Mesenchymal stem cell (in vitro differentiated cells and primary cell): ENCODE measurements at regions not wholly inside any gene's neighbourhood (a gene's known extent, or its start where the extent isn't known, plus 50 kb on each side); places are given as distances from the start of the nearest gene placed in this dataset.
"Not testable (repeated sequence)": the region's sequence is repeated elsewhere in the genome, so short reads cannot be mapped to it uniquely, and the experiment has no call there.

Experiments
- DNase-seq: peaks from one replicate; pipeline ENCODE4 v3.0.0-alpha.2; 2013
- H2AFZ ChIP-seq: one replicate; pipeline ENCODE4 v1.6.1; 2013; ENCODE audit warnings: low read depth, mild to moderate bottlenecking, control low read depth, inconsistent platforms, low read length, moderate library complexity
- H2AK5ac ChIP-seq: 2 replicates; pipeline ENCODE4 v1.6.1; 2013; ENCODE audit warnings: low read length, moderate library complexity, mild to moderate bottlenecking, inconsistent platforms; ENCODE audit not compliant: severe bottlenecking
- H2BK120ac ChIP-seq: one replicate; pipeline ENCODE4 v1.6.1; 2013; ENCODE audit warnings: low read depth, mild to moderate bottlenecking, inconsistent platforms, low read length, moderate library complexity
- H2BK12ac ChIP-seq, 2 experiments: one replicate each; pipeline ENCODE4 v1.6.1; 2013; ENCODE audit warnings: inconsistent platforms in 2 of 2, low read length in 2 of 2, mild to moderate bottlenecking in 2 of 2, moderate library complexity in 2 of 2, control low read depth in 1 of 2
- H2BK15ac ChIP-seq: one replicate; pipeline ENCODE4 v1.6.1; 2013; ENCODE audit warnings: mild to moderate bottlenecking, low read depth, inconsistent platforms; ENCODE audit not compliant: poor library complexity, severe bottlenecking
- H2BK5ac ChIP-seq: 2 replicates; pipeline ENCODE4 v1.6.1; 2013; ENCODE audit warnings: low read depth, mild to moderate bottlenecking, low read length, control low read depth, inconsistent platforms; ENCODE audit not compliant: poor library complexity, severe bottlenecking
- H3K14ac ChIP-seq, 2 experiments: one replicate each; pipeline ENCODE4 v1.6.1; 2013; ENCODE audit warnings: inconsistent platforms in 2 of 2, low read length in 2 of 2, control low read depth in 1 of 2, mild to moderate bottlenecking in 1 of 2, moderate library complexity in 1 of 2
- H3K18ac ChIP-seq, 2 experiments: one replicate each; pipeline ENCODE4 v1.6.1; 2013; ENCODE audit warnings: inconsistent platforms in 2 of 2, low read length in 2 of 2, control low read depth in 1 of 2, low read depth in 1 of 2, mild to moderate bottlenecking in 1 of 2
- H3K23ac ChIP-seq, 2 experiments: one replicate each; pipeline ENCODE4 v1.6.1; 2013; ENCODE audit warnings: inconsistent platforms in 2 of 2, low read length in 2 of 2, mild to moderate bottlenecking in 2 of 2, moderate library complexity in 2 of 2, control low read depth in 1 of 2
- H3K27ac ChIP-seq: 2 replicates; pipeline ENCODE4 v1.5.1; 2013; ENCODE audit warnings: mild to moderate bottlenecking, moderate library complexity, low read length, control low read depth, inconsistent platforms; ENCODE audit not compliant: poor library complexity, severe bottlenecking
- H3K27me3 ChIP-seq, 2 experiments: 2 replicates each; pipeline versions ENCODE4 v1.6.1 to v1.7.0; 2013; ENCODE audit warnings: low read length in 2 of 2, mild to moderate bottlenecking in 2 of 2, moderate library complexity in 2 of 2, control low read depth in 1 of 2, inconsistent platforms in 1 of 2; ENCODE audit not compliant: control insufficient read depth in 1 of 2, insufficient read depth in 1 of 2
- H3K36me3 ChIP-seq, 2 experiments: 2 replicates each; pipeline versions ENCODE4 v1.6.1 to v1.7.0; 2013; ENCODE audit warnings: low read length in 2 of 2, control low read depth in 1 of 2, inconsistent platforms in 1 of 2, low read depth in 1 of 2, mild to moderate bottlenecking in 1 of 2; ENCODE audit not compliant: insufficient read depth in 2 of 2, control insufficient read depth in 1 of 2
- H3K4ac ChIP-seq, 2 experiments: one replicate each; pipeline ENCODE4 v1.6.1; 2013; ENCODE audit warnings: inconsistent platforms in 2 of 2, low read length in 2 of 2, mild to moderate bottlenecking in 2 of 2, moderate library complexity in 2 of 2, control low read depth in 1 of 2, low read depth in 1 of 2
- H3K4me1 ChIP-seq: 2 replicates; pipeline ENCODE4 v1.6.1; 2013; ENCODE audit warnings: low read depth, low read length, control low read depth; ENCODE audit not compliant: control insufficient read depth, insufficient read depth
- H3K4me2 ChIP-seq: 2 replicates; pipeline ENCODE4 v1.6.1; 2013; ENCODE audit warnings: low read length, mild to moderate bottlenecking, inconsistent platforms; ENCODE audit not compliant: poor library complexity, severe bottlenecking
- H3K4me3 ChIP-seq, 2 experiments: 2 replicates each; pipeline versions ENCODE4 v1.5.1 to v1.7.0; 2013; ENCODE audit warnings: low read length in 2 of 2, mild to moderate bottlenecking in 2 of 2, control low read depth in 1 of 2, low read depth in 1 of 2; ENCODE audit not compliant: insufficient read depth in 1 of 2
- H3K79me1 ChIP-seq: replicated peaks from 2 replicates; pipeline ENCODE4 v1.6.1; 2013; ENCODE audit warnings: mild to moderate bottlenecking, control low read depth, low read length, inconsistent platforms; ENCODE audit not compliant: poor library complexity, severe bottlenecking
- H3K9ac ChIP-seq: 2 replicates; pipeline ENCODE4 v1.7.0; 2013; ENCODE audit warnings: mild to moderate bottlenecking, low read length, moderate library complexity
- H3K9me3 ChIP-seq: 2 replicates; pipeline ENCODE4 v1.7.0; 2013; ENCODE audit warnings: mild to moderate bottlenecking, low read length; ENCODE audit not compliant: control insufficient read depth
- H4K8ac ChIP-seq: one replicate; pipeline ENCODE4 v1.6.1; 2013; ENCODE audit warnings: inconsistent platforms, mild to moderate bottlenecking, low read length, moderate library complexity
- H4K91ac ChIP-seq: one replicate; pipeline ENCODE4 v1.6.1; 2013; ENCODE audit warnings: mild to moderate bottlenecking, low read length, inconsistent platforms
- WGBS: methylation state at CpG from one replicate; pipeline ENCODE4 v1.1.7; 2013; ENCODE audit warnings: mixed read lengths; 5-methylcytosine and 5-hydroxymethylcytosine counted together

DNA sequence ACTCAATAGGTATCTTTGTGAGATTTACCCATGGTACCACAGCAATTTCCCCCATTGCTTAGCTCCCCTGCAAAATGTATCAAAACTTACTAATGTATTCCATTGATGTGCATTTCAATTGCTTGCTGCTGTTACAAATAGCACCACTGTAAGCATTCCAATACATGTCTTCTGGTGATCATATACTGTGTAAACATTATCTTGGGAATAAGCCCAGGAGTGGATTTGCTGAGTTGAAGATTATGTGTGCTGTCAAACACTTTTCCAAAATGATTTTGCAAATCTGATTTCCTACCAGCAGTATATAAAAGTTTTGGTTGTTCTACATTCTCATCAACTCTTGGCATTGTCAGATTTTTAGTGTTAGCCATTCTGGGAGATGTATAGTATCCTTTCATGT lies 141.0 kb upstream of the KCTD3 start:
- no peak overlapping the region for H4K8ac ChIP-seq
- H3K4me2 ChIP-seq, result no peak overlapping the region
- H4K91ac ChIP-seq, result no peak overlapping the region
- H3K27ac ChIP-seq, result no peak overlapping the region
- no peak overlapping the region for H2BK120ac ChIP-seq
- H3K27me3 ChIP-seq, result no peaks in the 10 kb centered on the region
- H2BK15ac ChIP-seq, result no peak overlapping the region
- H3K4me1 ChIP-seq, result no peaks in the 10 kb centered on the region
- no peak overlapping the region for H3K4me3 ChIP-seq
- H3K79me1 ChIP-seq, result no peaks in the 10 kb centered on the region
- no peak for DNase-seq
- no peak overlapping the region for H2BK5ac ChIP-seq
- no peak overlapping the region for H2AFZ ChIP-seq
- no peak overlapping the region for H3K23ac ChIP-seq
- no peak overlapping the region for H3K9ac ChIP-seq
- H2BK12ac ChIP-seq, result no peak overlapping the region
- H3K14ac ChIP-seq, result no peak overlapping the region
- H3K4ac ChIP-seq, result no peak overlapping the region
- H2AK5ac ChIP-seq, result no peak overlapping the region
- H3K18ac ChIP-seq, result no peak overlapping the region
- H3K36me3 ChIP-seq, result no peaks in the 10 kb centered on the region
- peaks cover under 1% of the 10 kb centered on the region for H3K9me3 ChIP-seq

- not testable (repeated sequence) for H3K4me1 ChIP-seq, H4K8ac ChIP-seq, H2AK5ac ChIP-seq, H3K4me2 ChIP-seq, H4K91ac ChIP-seq, H3K18ac ChIP-seq, H3K27me3 ChIP-seq, H2BK120ac ChIP-seq, H3K36me3 ChIP-seq, H3K27ac ChIP-seq, H3K14ac ChIP-seq, H2AFZ ChIP-seq, H3K9ac ChIP-seq, H2BK12ac ChIP-seq, H3K4me3 ChIP-seq, DNase-seq, H2BK15ac ChIP-seq, H2BK5ac ChIP-seq, H3K23ac ChIP-seq, H3K79me1 ChIP-seq, H3K4ac ChIP-seq
- 86% methylated on average over 5 of the region's 6 CpGs for WGBS
- H3K9me3 ChIP-seq, result peaks cover 15% of the 10 kb centered on the region
Observed at GRCh38 chr1:215432483-215433227, 134.4 kb upstream of the KCTD3 start.

DNA sequence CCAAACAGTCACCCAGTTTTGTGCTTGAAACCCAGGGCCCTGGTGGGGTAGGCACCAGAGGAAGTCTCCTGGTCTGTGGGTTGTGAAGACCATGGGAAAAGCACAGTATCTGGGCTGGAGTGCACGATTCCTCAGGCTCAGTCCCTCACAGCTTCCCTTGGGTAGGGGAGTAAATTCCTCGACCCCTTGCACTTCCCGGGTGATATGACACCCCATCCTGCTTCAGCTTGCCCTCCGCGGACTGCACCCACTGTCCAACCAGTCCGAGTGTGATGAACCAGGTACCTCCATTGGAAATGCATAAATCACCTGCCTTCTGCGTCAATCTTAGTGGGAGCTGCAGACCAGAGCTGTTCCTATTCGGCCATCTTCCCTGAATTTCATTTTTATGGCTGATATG lies 133.9 kb upstream of the KCTD3 start:
- Histone ChIP-seq H4K8ac (no peak overlapping the region), H3K27ac (no peak overlapping the region), H3K4me2 (no peak overlapping the region), H2BK12ac (no peak overlapping the region), H3K9me3 (peaks cover 20% of the 10 kb centered on the region), H3K36me3 (no peaks in the 10 kb centered on the region), H3K4ac (no peak overlapping the region), H2AFZ (no peak overlapping the region), H3K18ac (no peak overlapping the region), H2BK15ac (no peak overlapping the region), H3K14ac (no peak overlapping the region), H3K23ac (no peak overlapping the region), H3K79me1 (no peaks in the 10 kb centered on the region), H2BK5ac (no peak overlapping the region), H2BK120ac (no peak overlapping the region), H3K9ac (no peak overlapping the region), H3K4me1 (no peaks in the 10 kb centered on the region), H3K4me3 (no peak overlapping the region), H3K27me3 (no peaks in the 10 kb centered on the region), H4K91ac (no peak overlapping the region), H2AK5ac (no peak overlapping the region)
- 95% methylated on average over 7 of the region's 8 CpGs for WGBS
- no peak for DNase-seq

GRCh38 chr1:215439549-215439948 lies 127.6 kb upstream of the KCTD3 start:
- Histone ChIP-seq H3K9me3 (peaks cover 53% of the 10 kb centered on the region), H3K4me1 (no peaks in the 10 kb centered on the region), H3K4ac (no peak overlapping the region), H2AK5ac (no peak overlapping the region), H4K8ac (no peak overlapping the region), H3K4me2 (no peak overlapping the region), H2BK12ac (no peak overlapping the region), H4K91ac (no peak overlapping the region), H2AFZ (no peak overlapping the region), H3K27ac (no peak overlapping the region), H3K9ac (no peak overlapping the region), H3K79me1 (no peaks in the 10 kb centered on the region), H3K36me3 (no peaks in the 10 kb centered on the region), H3K4me3 (no peak overlapping the region), H3K18ac (no peak overlapping the region), H2BK15ac (no peak overlapping the region), H3K14ac (no peak overlapping the region), H2BK5ac (no peak overlapping the region), H3K23ac (no peak overlapping the region), H3K27me3 (no peaks in the 10 kb centered on the region), H2BK120ac (no peak overlapping the region)
- no peak for DNase-seq
